HCT116 (cell line): ENCODE measurements at regions not wholly inside any gene's neighbourhood (a gene's known extent, or its start where the extent isn't known, plus 50 kb on each side); places are given as distances from the start of the nearest gene placed in this dataset.

Source experiments
- ATAC-seq: fragments of 200-7000 bp; cut with Tn5 transposase; 2 replicates; pipeline ENCODE4 v1.9.1; 2020; ENCODE audit warnings: mild to moderate bottlenecking, moderate library complexity
- BruUV-seq: library from RNA; stranded (reverse); fragments of 400-500 nt; replicated peaks from 2 replicates; lab custom pipeline; 2021; lab: Mats Ljungman, UMichigan
- CTCF ChIA-PET: fragments of 300-600 bp; sonication (Branson Sonifier 250); formaldehyde crosslinking; loops from one replicate; lab custom pipeline; 2021; ENCODE audit warnings: antibody characterized with exemption; lab: Charles Lee
- POLR2A ChIA-PET: fragments of 300-600, 350-600 bp; sonication (Branson Sonifier 250); formaldehyde crosslinking; loops from one replicate; lab custom pipeline; 2021; ENCODE audit warnings: antibody characterized with exemption; lab: Charles Lee
- RAD21 ChIA-PET, 2 experiments: fragments of 300-600 bp; sonication (Branson Sonifier 250); formaldehyde crosslinking; loops; one replicate each; lab custom pipeline; 2023; ENCODE audit warnings: low total read pairs in 2 of 2; ENCODE audit not compliant: uncharacterized antibody in 2 of 2, unreplicated experiment in 2 of 2, low non-redundant PET in 1 of 2; lab: Charles Lee
- DNase-seq: peaks from one replicate; pipeline ENCODE4 v3.0.0-alpha.2; 2010; ENCODE audit warnings: low read depth, low spot score
- H2AFZ ChIP-seq: fragments of 200-600 bp; shearing (Covaris generic), sonication (generic); 2 replicates; pipeline ENCODE4 v1.6.1; 2017; ENCODE audit warnings: low read depth, mixed run types, mixed read lengths, antibody characterized with exemption, low read length; ENCODE audit not compliant: poor library complexity, severe bottlenecking
- H3K27ac ChIP-seq: 2 replicates; pipeline ENCODE4 v1.5.1; 2012; ENCODE audit warnings: low read depth, low read length
- H3K27me3 ChIP-seq: fragments of 200-600 bp; sonication (generic); 2 replicates; pipeline ENCODE4 v1.6.1; 2016; ENCODE audit warnings: mixed run types, low read length, mixed read lengths; ENCODE audit not compliant: insufficient read depth
- H3K36me3 ChIP-seq, 2 experiments: fragments of 200-500 bp in 1 of 2; fragments of 200-600 bp in 1 of 2; sonication (Bioruptor generic) in 1 of 2; sonication (generic) in 1 of 2; 2 replicates each; pipeline versions ENCODE4 v1.5.1 to v1.6.1; 2014 to 2016; ENCODE audit warnings: low read length in 2 of 2, inconsistent platforms in 1 of 2, mixed read lengths in 1 of 2, mixed run types in 1 of 2; ENCODE audit not compliant: insufficient read depth in 2 of 2, control insufficient read depth in 1 of 2
- H3K4me1 ChIP-seq, 2 experiments: fragments of 200-600 bp in 1 of 2; sonication (generic) in 1 of 2; 2 replicates each; pipeline versions ENCODE4 v1.5.1 to v1.6.1; 2012 to 2017; ENCODE audit warnings: low read length in 2 of 2, inconsistent platforms in 1 of 2, mild to moderate bottlenecking in 1 of 2, mixed read lengths in 1 of 2, mixed run types in 1 of 2, moderate library complexity in 1 of 2; ENCODE audit not compliant: insufficient read depth in 2 of 2, control insufficient read depth in 1 of 2
- H3K4me2 ChIP-seq: fragments of 200-600 bp; sonication (generic); 2 replicates; pipeline ENCODE4 v1.6.1; 2017; ENCODE audit warnings: mixed run types, low read length, mixed read lengths
- H3K4me3 ChIP-seq, 2 experiments: fragments of 200-600 bp in 1 of 2; sonication (generic) in 1 of 2; replicated peaks in 1 of 2; 2 replicates each; pipeline ENCODE4 v1.5.1; 2011 to 2016; ENCODE audit warnings: low read length in 2 of 2, control low read depth in 1 of 2, low read depth in 1 of 2, mild to moderate bottlenecking in 1 of 2, mixed read lengths in 1 of 2, mixed run types in 1 of 2
- H3K79me2 ChIP-seq: fragments of 200-600 bp; sonication (generic); 2 replicates; pipeline ENCODE4 v1.6.1; 2017; ENCODE audit warnings: mild to moderate bottlenecking, mixed run types, low read length, moderate library complexity, mixed read lengths; ENCODE audit not compliant: insufficient read depth
- H3K9ac ChIP-seq: fragments of 200-600 bp; sonication (generic); 2 replicates; pipeline ENCODE4 v1.6.1; 2016; ENCODE audit warnings: low read length, mixed read lengths
- H3K9me2 ChIP-seq: fragments of 200-600 bp; sonication (generic), shearing (Covaris generic); 2 replicates; pipeline ENCODE4 v1.6.1; 2017; ENCODE audit warnings: mixed run types, mild to moderate bottlenecking, moderate library complexity; ENCODE audit not compliant: insufficient read depth
- H3K9me3 ChIP-seq, 2 experiments: fragments of 200-500 bp in 1 of 2; fragments of 200-600 bp in 1 of 2; sonication (Bioruptor generic) in 1 of 2; sonication (generic) in 1 of 2; 2 replicates each; pipeline ENCODE4 v1.6.1; 2014 to 2017; ENCODE audit warnings: low read length in 2 of 2, mixed read lengths in 2 of 2, inconsistent platforms in 1 of 2, low read depth in 1 of 2, mild to moderate bottlenecking in 1 of 2, mixed run types in 1 of 2, moderate library complexity in 1 of 2; ENCODE audit not compliant: control insufficient read depth in 1 of 2, insufficient read depth in 1 of 2
- H4K20me1 ChIP-seq: fragments of 200-600 bp; sonication (generic), shearing (Covaris generic); 2 replicates; pipeline ENCODE4 v1.6.1; 2017; ENCODE audit warnings: mixed run types, mild to moderate bottlenecking, moderate library complexity; ENCODE audit not compliant: insufficient read depth
- CTCF ChIP-seq, 3 experiments: fragments of 200-600 bp in 1 of 3; sonication (generic) in 1 of 3; IDR thresholded peaks in 2 of 3; conservative IDR thresholded peaks in 1 of 3; 2 replicates each; pipeline ENCODE4 v1.5.1; 2012 to 2017; ENCODE audit warnings: low read depth in 2 of 3, low read length in 2 of 3, antibody characterized with exemption in 1 of 3, borderline replicate concordance in 1 of 3, control low read depth in 1 of 3, mild to moderate bottlenecking in 1 of 3, mixed read lengths in 1 of 3, mixed run types in 1 of 3, moderate library complexity in 1 of 3; ENCODE audit not compliant: insufficient read depth in 1 of 3
- ELF1 ChIP-seq: IDR thresholded peaks from 2 replicates; pipeline ENCODE4 v1.6.1; 2012; ENCODE audit warnings: low read depth, borderline replicate concordance
- EZH2phosphoT487 ChIP-seq: fragments of 200-600 bp; IDR thresholded peaks from 2 replicates; pipeline ENCODE4 v1.6.1; 2018; ENCODE audit warnings: antibody characterized with exemption, borderline replicate concordance
- RAD21 ChIP-seq: IDR thresholded peaks from 2 replicates; pipeline ENCODE4 v1.6.1; 2012; ENCODE audit warnings: low read depth, mild to moderate bottlenecking
- SIN3A ChIP-seq: IDR thresholded peaks from 2 replicates; pipeline ENCODE4 v1.6.1; 2012; ENCODE audit warnings: low read depth
- SP1 ChIP-seq: IDR thresholded peaks from 2 replicates; pipeline ENCODE4 v1.6.1; 2012; ENCODE audit warnings: low read depth
- YY1 ChIP-seq: IDR thresholded peaks from 2 replicates; pipeline ENCODE4 v1.6.1; 2011; ENCODE audit warnings: low read length, low read depth, moderate library complexity, mild to moderate bottlenecking; ENCODE audit not compliant: insufficient replicate concordance; ENCODE audit errors: extremely low read depth
- ZBTB33 ChIP-seq: IDR thresholded peaks from 2 replicates; pipeline ENCODE4 v1.6.1; 2011; ENCODE audit warnings: mild to moderate bottlenecking, low read length, moderate library complexity; ENCODE audit not compliant: insufficient replicate concordance; ENCODE audit errors: extremely low read depth
- intact Hi-C: fragments of 100-400 bp; cut with micrococcal nuclease; formaldehyde crosslinking; loops from 2 replicates; pipeline ENCODE4 v1.10.0; 2022

GRCh38 chr5:87069311-87069710, 198.4 kb upstream of the RASA1 start (continued):
- TF ChIP-seq CTCF (IDR thresholded peaks at IDR 0.05 in 2 of 3, conservative IDR thresholded peaks at IDR 0.05 in 1 of 3; ENCODE audit: borderline replicate concordance in 1 of 3, insufficient read depth in 1 of 3, low read depth in 2 of 3, low read length in 2 of 3) (no peak), ZBTB33 (no peak), SP1 (no peak), ELF1 (no peak), YY1 (no peak), SIN3A (no peak)

- ChIA-PET POLR2A (no interaction called here), CTCF (interaction anchor here (0.7 to 2.6 kb wide), 8 partner anchors 227 to 1654 kb away, joined by 3 to 29 read pairs (median 4); no protein-coding TSS in a partner anchor), RAD21 (interaction anchor here (0.6 to 1.0 kb wide), 2 partner anchors 330 kb away, joined by 3 to 5 read pairs; no protein-coding TSS in a partner anchor)
- Histone ChIP-seq H3K4me3 (no peak overlapping the region), H3K27me3 (no peaks in the 10 kb centered on the region), H2AFZ (peak overlapping the region; percentile 69), H3K9ac (no peak overlapping the region), H4K20me1 (no peaks in the 10 kb centered on the region), H3K36me3 (no peaks in the 10 kb centered on the region), H3K79me2 (no peaks in the 10 kb centered on the region), H3K4me1 (peaks cover 1 to 10% of the 10 kb centered on the region in 2 experiments; a peak in 2 of 4 replicates), H3K4me2 (no peak overlapping the region), H3K27ac (no peak overlapping the region), H3K9me3 (no peaks in the 10 kb centered on the region), H3K9me2 (no peaks in the 10 kb centered on the region)
- ATAC-seq: peak; percentile 49
- no TSS peak for BruUV-seq
- peak in 2 of 3 experiments; percentile 37 to 46; a peak in 3 of 6 replicates for TF ChIP-seq CTCF (IDR thresholded peaks at IDR 0.05 in 2 of 3, conservative IDR thresholded peaks at IDR 0.05 in 1 of 3; ENCODE audit: borderline replicate concordance in 1 of 3, insufficient read depth in 1 of 3, low read depth in 2 of 3, low read length in 2 of 3)
- peak; percentile 79 for TF ChIP-seq RAD21
- TF ChIP-seq EZH2phosphoT487: no peak
- peak; percentile 21 for DNase-seq
- intact Hi-C loops: loop anchor here (2.0 kb wide), 1 partner anchor 331 kb away; no protein-coding TSS in a partner anchor
These were observed 197.6 kb upstream of the RASA1 start for GRCh38 chr5:87069974-87070608.
